GM12878 (cell line): ENCODE measurements at regions not wholly inside any gene's neighbourhood (a gene's known extent, or its start where the extent isn't known, plus 50 kb on each side); places are given as distances from the start of the nearest gene placed in this dataset.
"Not testable (repeated sequence)": the region's sequence is repeated elsewhere in the genome, so short reads cannot be mapped to it uniquely, and the experiment has no call there.

Experiments
- ATAC-seq: fragments of 200-7000 bp; cut with Tn5 transposase; 3 replicates; pipeline ENCODE4 v1.9.1; 2020; ENCODE audit warnings: mild to moderate bottlenecking, moderate library complexity
- BruUV-seq: library from RNA; stranded (reverse); fragments of 400-500 nt; replicated peaks from 2 replicates; lab custom pipeline; 2021; lab: Mats Ljungman, UMichigan
- CTCF ChIA-PET: fragments of 300-600 bp; sonication (Branson Sonifier 250); formaldehyde crosslinking; extraction: SDS; loops from one replicate; lab custom pipeline; 2021; ENCODE audit warnings: inconsistent platforms; lab: Yijun Ruan, JAX
- POLR2A ChIA-PET: fragments of 350-600 bp; formaldehyde crosslinking; extraction: SDS; loops from one replicate; lab custom pipeline; 2021; ENCODE audit warnings: inconsistent platforms; lab: Charles Lee
- RAD21 ChIA-PET: fragments of 300-600 bp; sonication (Branson Sonifier 250); formaldehyde crosslinking; loops from one replicate; lab custom pipeline; 2023; ENCODE audit warnings: antibody characterized with exemption; ENCODE audit not compliant: unreplicated experiment; lab: Charles Lee
- SMC1A ChIA-PET: fragments of 300-600 bp; sonication (Branson Sonifier 250); formaldehyde crosslinking; loops from one replicate; lab custom pipeline; 2023; ENCODE audit not compliant: unreplicated experiment, uncharacterized antibody; lab: Charles Lee
- DNase-seq: peaks from one replicate; pipeline ENCODE4 v3.0.0-alpha.2; 2011; ENCODE audit warnings: low read depth, low spot score
- FAIRE-seq: peaks from 3 replicates; lab custom pipeline; 2011; peaks lifted over from hg19 to GRCh38; lab: Jason Lieb, UNC
- H2AFZ ChIP-seq: 2 replicates; pipeline ENCODE4 v1.6.0; 2011; ENCODE audit warnings: low read depth, low read length, control low read depth; ENCODE audit not compliant: control insufficient read depth
- H3K27ac ChIP-seq: 2 replicates; pipeline ENCODE4 v1.5.1; 2011; ENCODE audit warnings: control low read depth; ENCODE audit not compliant: control insufficient read depth, insufficient read depth
- H3K27me3 ChIP-seq, 2 experiments: replicated peaks in 1 of 2; 2 replicates each; pipeline versions ENCODE4 v1.6.0 to v1.6.1; 2011; ENCODE audit warnings: low read length in 1 of 2; ENCODE audit not compliant: control insufficient read depth in 2 of 2, insufficient read depth in 2 of 2
- H3K36me3 ChIP-seq, 2 experiments: 2 replicates each; pipeline ENCODE4 v1.5.1; 2011; ENCODE audit warnings: low read length in 1 of 2; ENCODE audit not compliant: control insufficient read depth in 2 of 2, insufficient read depth in 2 of 2
- H3K4me1 ChIP-seq: 2 replicates; pipeline ENCODE4 v1.6.1; 2011; ENCODE audit warnings: mild to moderate bottlenecking, low read length, moderate library complexity, mixed read lengths; ENCODE audit not compliant: control insufficient read depth, insufficient read depth
- H3K4me2 ChIP-seq: 2 replicates; pipeline ENCODE4 v1.6.0; 2011; ENCODE audit warnings: control low read depth; ENCODE audit not compliant: control insufficient read depth, insufficient read depth
- H3K4me3 ChIP-seq: fragments of 200-600 bp; sonication (generic); 2 replicates; pipeline ENCODE4 v1.5.1; 2016
- H3K79me2 ChIP-seq: 2 replicates; pipeline ENCODE4 v1.6.0; 2011; ENCODE audit warnings: low read length; ENCODE audit not compliant: control insufficient read depth, insufficient read depth
- H3K9ac ChIP-seq: 2 replicates; pipeline ENCODE4 v1.8.0; 2011; ENCODE audit warnings: low read length, control low read depth, mixed read lengths; ENCODE audit not compliant: control insufficient read depth, insufficient read depth
- H3K9me3 ChIP-seq: replicated peaks from 3 replicates; pipeline ENCODE4 v1.5.1; 2011; ENCODE audit warnings: mild to moderate bottlenecking, low read length; ENCODE audit not compliant: control insufficient read depth, insufficient read depth
- H4K20me1 ChIP-seq: 2 replicates; pipeline ENCODE4 v1.6.0; 2011; ENCODE audit not compliant: control insufficient read depth, insufficient read depth
- CHD2 ChIP-seq: IDR thresholded peaks from 2 replicates; pipeline ENCODE4 v1.6.1; 2011; ENCODE audit warnings: low read depth, low read length, improper control_type of control experiment, borderline replicate concordance
- POLR2A ChIP-seq: IDR thresholded peaks from 2 replicates; pipeline ENCODE4 v1.6.1; 2011; ENCODE audit warnings: low read depth, mild to moderate bottlenecking, low read length
- STAT1 ChIP-seq: fragments of 450-650 bp; conservative IDR thresholded peaks from 2 replicates; pipeline ENCODE4 v1.6.1; 2014; ENCODE audit warnings: antibody characterized with exemption, mild to moderate bottlenecking
- TAF1 ChIP-seq: IDR thresholded peaks from 2 replicates; pipeline ENCODE4 v1.6.1; 2011; ENCODE audit warnings: mild to moderate bottlenecking, low read depth, low read length, borderline replicate concordance
- TARDBP ChIP-seq: IDR thresholded peaks from 2 replicates; pipeline ENCODE4 v1.6.1; 2016; ENCODE audit warnings: borderline replicate concordance
- TCF7 ChIP-seq: IDR thresholded peaks from 2 replicates; pipeline ENCODE4 v1.6.1; 2014; ENCODE audit warnings: antibody characterized with exemption, borderline replicate concordance
- ZNF207 ChIP-seq: fragments of 450-650 bp; IDR thresholded peaks from 2 replicates; pipeline ENCODE4 v1.6.1; 2014; ENCODE audit warnings: antibody characterized with exemption, mild to moderate bottlenecking, borderline replicate concordance
- WGBS: methylation state at CpG from one replicate; pipeline ENCODE4 v1.1.6; 2016; ENCODE audit warnings: low lambda C conversion rate; ENCODE audit not compliant: insufficient replicate concordance, insufficient coverage; ENCODE audit errors: missing lambda C conversion rate; 5-methylcytosine and 5-hydroxymethylcytosine counted together
- in situ Hi-C: fragments of 300-500 bp; cut with MboI; formaldehyde crosslinking; loops from 9 replicates; pipeline ENCODE4 v1.14.3; 2018; ENCODE audit warnings: mixed read lengths
- intact Hi-C: fragments of 100-400 bp; cut with micrococcal nuclease; formaldehyde crosslinking; loops from one replicate; pipeline ENCODE4 v1.14.2; 2022; ENCODE audit not compliant: unreplicated experiment
- TF ChIP-seq, protein P1 (sequence below): fragments of 450-650 bp; IDR thresholded peaks from 2 replicates; pipeline ENCODE4 v1.6.1; 2017; ENCODE audit warnings: mild to moderate bottlenecking, moderate library complexity
- TF ChIP-seq, protein P2 (sequence below): IDR thresholded peaks from 2 replicates; pipeline ENCODE4 v1.6.1; 2011; ENCODE audit warnings: borderline replicate concordance, low read depth, mild to moderate bottlenecking, moderate library complexity, low read length; ENCODE audit not compliant: insufficient read depth, poor library complexity, severe bottlenecking
- TF ChIP-seq, protein P3 (sequence below): IDR thresholded peaks from 2 replicates; pipeline ENCODE4 v1.6.1; 2011; ENCODE audit warnings: low read depth, low read length, improper control_type of control experiment, borderline replicate concordance

DNA sequence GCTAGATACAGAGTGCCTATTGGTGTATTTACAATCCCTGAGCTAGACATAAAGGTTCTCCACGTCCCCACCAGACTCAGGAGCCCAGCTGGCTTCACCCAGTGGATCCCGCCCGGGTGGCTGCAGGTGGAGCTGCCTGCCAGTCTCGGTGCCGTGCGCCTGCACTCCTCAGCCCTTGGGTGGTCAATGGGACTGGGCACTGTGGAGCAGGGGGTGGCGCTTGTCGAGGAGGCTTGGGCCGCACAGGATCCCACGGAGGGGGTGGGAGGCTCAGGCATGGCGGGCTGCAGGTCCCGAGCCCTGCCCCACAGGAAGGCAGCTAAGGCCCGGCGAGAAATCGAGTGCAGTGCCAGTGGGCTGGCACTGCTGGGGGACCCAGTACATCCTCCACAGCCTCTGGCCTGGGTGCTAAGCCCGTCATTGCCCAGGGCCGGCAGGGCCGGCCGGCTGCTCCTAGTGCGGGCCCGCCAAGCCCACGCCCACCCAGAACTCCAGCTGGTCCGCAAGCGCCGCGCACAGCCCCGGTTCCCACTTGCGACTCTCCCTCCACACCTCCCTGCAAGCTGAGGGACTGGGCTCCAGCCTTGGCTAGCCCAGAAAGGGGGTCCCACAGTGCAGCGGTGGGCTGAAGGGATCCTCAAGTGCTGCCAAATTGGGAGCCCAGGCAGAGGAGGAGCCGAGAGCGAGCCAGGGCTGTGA, 554.6 kb upstream of the LUZP2 start:
- H3K27ac ChIP-seq, H3K4me2 ChIP-seq, H2AFZ ChIP-seq, ATAC-seq, H3K36me3 ChIP-seq, H3K27me3 ChIP-seq, H3K9ac ChIP-seq, H4K20me1 ChIP-seq, H3K4me3 ChIP-seq, H3K9me3 ChIP-seq, DNase-seq, H3K4me1 ChIP-seq, SMC1A ChIA-PET, BruUV-seq, FAIRE-seq, RAD21 ChIA-PET, CTCF ChIA-PET, in situ Hi-C loops, intact Hi-C loops, H3K79me2 ChIP-seq, POLR2A ChIA-PET: not testable (repeated sequence)
- WGBS = 56% methylated on average over 28 of the region's 31 CpGs

DNA sequence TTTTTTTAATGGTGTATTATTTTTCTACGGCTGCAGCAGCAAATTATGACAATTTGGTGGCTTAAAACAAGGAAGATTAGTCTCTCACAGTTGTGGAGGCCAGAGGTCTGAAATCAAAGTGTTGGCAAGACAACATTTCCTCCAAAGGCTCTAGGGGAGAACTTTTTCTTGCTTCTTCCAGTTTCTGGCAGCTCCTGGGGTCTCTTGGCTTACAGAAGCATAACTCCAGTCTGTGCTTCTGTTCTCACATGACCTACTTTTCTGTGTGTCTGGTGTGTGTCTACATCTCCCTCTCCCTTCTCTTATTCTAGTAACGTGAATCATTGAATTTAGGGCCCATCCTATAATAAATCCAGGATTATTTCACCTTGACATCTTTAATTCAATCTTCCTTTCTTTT, 551.9 kb upstream of the LUZP2 start:
- intact Hi-C loops = no loop called here
- TF ChIP-seq, protein P1, sequence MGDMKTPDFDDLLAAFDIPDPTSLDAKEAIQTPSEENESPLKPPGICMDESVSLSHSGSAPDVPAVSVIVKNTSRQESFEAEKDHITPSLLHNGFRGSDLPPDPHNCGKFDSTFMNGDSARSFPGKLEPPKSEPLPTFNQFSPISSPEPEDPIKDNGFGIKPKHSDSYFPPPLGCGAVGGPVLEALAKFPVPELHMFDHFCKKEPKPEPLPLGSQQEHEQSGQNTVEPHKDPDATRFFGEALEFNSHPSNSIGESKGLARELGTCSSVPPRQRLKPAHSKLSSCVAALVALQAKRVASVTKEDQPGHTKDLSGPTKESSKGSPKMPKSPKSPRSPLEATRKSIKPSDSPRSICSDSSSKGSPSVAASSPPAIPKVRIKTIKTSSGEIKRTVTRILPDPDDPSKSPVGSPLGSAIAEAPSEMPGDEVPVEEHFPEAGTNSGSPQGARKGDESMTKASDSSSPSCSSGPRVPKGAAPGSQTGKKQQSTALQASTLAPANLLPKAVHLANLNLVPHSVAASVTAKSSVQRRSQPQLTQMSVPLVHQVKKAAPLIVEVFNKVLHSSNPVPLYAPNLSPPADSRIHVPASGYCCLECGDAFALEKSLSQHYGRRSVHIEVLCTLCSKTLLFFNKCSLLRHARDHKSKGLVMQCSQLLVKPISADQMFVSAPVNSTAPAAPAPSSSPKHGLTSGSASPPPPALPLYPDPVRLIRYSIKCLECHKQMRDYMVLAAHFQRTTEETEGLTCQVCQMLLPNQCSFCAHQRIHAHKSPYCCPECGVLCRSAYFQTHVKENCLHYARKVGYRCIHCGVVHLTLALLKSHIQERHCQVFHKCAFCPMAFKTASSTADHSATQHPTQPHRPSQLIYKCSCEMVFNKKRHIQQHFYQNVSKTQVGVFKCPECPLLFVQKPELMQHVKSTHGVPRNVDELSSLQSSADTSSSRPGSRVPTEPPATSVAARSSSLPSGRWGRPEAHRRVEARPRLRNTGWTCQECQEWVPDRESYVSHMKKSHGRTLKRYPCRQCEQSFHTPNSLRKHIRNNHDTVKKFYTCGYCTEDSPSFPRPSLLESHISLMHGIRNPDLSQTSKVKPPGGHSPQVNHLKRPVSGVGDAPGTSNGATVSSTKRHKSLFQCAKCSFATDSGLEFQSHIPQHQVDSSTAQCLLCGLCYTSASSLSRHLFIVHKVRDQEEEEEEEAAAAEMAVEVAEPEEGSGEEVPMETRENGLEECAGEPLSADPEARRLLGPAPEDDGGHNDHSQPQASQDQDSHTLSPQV = no peak
- TF ChIP-seq, protein P2, sequence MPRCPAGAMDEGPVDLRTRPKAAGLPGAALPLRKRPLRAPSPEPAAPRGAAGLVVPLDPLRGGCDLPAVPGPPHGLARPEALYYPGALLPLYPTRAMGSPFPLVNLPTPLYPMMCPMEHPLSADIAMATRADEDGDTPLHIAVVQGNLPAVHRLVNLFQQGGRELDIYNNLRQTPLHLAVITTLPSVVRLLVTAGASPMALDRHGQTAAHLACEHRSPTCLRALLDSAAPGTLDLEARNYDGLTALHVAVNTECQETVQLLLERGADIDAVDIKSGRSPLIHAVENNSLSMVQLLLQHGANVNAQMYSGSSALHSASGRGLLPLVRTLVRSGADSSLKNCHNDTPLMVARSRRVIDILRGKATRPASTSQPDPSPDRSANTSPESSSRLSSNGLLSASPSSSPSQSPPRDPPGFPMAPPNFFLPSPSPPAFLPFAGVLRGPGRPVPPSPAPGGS = no peak
- TF ChIP-seq, protein P3, sequence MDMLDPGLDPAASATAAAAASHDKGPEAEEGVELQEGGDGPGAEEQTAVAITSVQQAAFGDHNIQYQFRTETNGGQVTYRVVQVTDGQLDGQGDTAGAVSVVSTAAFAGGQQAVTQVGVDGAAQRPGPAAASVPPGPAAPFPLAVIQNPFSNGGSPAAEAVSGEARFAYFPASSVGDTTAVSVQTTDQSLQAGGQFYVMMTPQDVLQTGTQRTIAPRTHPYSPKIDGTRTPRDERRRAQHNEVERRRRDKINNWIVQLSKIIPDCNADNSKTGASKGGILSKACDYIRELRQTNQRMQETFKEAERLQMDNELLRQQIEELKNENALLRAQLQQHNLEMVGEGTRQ = no peak
- TF ChIP-seq TAF1 (no peak), STAT1 (no peak), TCF7 (no peak), TARDBP (no peak), CHD2 (no peak), ZNF207 (no peak), POLR2A (no peak)
- TF ChIP-seq, all 136 proteins: peak for 0
- Histone ChIP-seq H3K9ac (no peak overlapping the region), H3K27ac (no peak overlapping the region), H3K36me3 (no peaks in the 10 kb centered on the region), H3K27me3 (no peaks in the 10 kb centered on the region), H3K4me3 (no peak overlapping the region), H3K4me2 (no peak overlapping the region), H4K20me1 (no peaks in the 10 kb centered on the region), H2AFZ (no peak overlapping the region), H3K9me3 (no peaks in the 10 kb centered on the region), H3K4me1 (no peaks in the 10 kb centered on the region), H3K79me2 (no peaks in the 10 kb centered on the region)
- no TSS peak for BruUV-seq
- RAD21 ChIA-PET = no interaction called here
- ATAC-seq (no peak), DNase-seq (no peak), FAIRE-seq (no peak)
- in situ Hi-C loops = no loop called here
- SMC1A ChIA-PET = no interaction called here
- WGBS = 0% methylated on average over 2 of the region's 2 CpGs
- CTCF ChIA-PET = no interaction called here
- POLR2A ChIA-PET = no interaction called here
